Activated naive CD4-positive, alpha-beta T cell treated with anti-CD3 and anti-CD28 coated beads, Interleukin-2, amount 50 U/mL, for 16 hours (primary cell): ENCODE measurements at regions not wholly inside any gene's neighbourhood (a gene's known extent, or its start where the extent isn't known, plus 50 kb on each side); places are given as distances from the start of the nearest gene placed in this dataset.
"Not testable (repeated sequence)": the region's sequence is repeated elsewhere in the genome, so short reads cannot be mapped to it uniquely, and the experiment has no call there.

ENCODE experiments used
- DNase-seq: peaks from one replicate; pipeline ENCODE4 v3.0.0-alpha.2; 2020

GRCh38 chr2:7094231-7094741, 177.1 kb downstream of the RNF144A start:
- DNase-seq, result no peak

DNA sequence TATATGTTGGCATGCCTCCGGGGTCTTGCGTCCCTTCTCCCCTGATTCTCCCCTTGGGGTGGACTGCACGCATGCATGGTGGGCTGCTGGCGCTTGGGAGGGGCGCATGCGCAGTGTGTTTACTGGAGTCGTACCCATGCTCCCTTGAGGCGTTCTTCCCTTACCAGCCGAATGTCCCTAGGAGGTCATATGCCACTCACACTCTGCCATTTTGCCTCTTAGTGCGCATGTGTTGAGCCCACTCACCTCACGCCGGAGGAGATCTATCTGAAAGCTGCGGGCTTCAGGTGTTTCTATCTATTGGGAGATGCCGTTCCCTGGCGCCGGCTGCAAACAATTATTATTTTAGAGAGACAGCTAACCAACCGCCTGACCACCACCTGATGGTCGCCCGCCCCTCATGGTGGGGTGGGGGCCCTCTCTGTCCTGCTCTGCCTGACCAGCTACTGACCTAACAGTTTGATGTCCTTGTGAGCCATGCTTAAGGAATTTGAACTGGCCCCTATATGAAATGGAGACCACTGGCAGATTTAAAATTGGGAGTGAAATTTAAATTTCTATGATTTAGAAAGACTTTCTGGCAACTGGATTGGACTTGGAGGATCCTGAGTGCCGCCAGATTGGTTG, 179.6 kb downstream of the RNF144A start:
- DNase-seq, result no peak

- DNase-seq, result peak; percentile 72
Observed at GRCh38 chr2:7097353-7097895, 180.2 kb downstream of the RNF144A start.

DNA sequence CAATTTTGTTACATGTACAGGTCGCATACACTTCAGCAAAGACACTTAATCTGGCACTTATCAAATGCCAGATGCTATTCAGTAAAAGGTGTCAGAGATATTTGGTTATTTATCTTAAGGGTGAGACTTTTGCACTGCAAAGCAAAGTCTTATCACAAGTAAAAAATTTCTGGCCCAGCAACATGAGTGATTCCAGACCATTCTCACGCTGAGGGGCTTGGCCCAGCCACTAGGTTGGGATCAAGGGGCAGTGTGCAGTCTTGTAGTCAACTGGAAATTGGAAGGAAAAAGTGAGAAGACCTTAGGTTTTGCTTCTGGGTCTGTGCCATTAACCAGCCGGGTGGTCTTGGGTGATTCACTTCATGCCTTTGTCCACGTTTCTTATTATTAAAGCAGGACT, 181.6 kb downstream of the RNF144A start:
- no peak for DNase-seq

DNA sequence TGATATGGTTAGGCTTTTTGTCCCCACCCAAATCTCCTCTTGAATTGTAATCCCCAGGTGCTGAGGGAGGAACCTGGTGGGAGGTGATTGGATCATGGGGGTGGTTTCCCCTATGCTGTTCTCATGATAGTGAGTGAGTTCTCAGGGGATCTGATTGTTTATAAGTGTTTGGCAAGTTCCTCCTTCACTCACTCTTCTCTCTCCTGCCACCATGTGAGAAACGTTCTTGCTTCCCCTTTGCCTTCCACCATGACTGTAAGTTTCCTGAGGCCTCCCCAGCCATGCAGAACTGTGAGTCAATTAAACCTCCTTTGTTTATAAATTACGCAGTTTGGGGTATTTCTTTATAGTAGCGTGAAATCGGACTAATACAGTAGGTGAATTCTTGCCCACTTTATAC, 182.5 kb downstream of the RNF144A start:
- not testable (repeated sequence) for DNase-seq

DNA sequence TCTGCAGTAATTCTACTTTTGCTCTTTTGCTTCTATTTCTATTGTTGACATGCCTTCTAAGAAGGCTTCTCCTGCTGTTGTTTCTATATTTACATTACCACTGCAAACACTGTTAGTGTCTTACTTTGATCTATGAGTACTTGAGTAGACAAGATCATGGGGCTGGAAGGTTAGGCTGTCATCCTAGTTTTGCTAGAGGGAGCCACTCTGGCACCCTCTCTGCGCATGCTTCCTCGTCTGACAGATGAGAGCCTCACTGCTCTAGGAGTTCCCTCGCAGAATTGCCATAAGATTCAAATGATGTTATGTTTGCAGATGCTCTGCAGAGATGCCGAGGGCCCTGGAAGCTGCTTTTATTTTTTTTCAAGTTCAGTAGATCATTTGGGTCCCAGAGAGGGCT, 185.6 kb downstream of the RNF144A start:
- no peak for DNase-seq

- DNase-seq, result no peak
Observed at GRCh38 chr2:7108792-7109532, 191.8 kb downstream of the RNF144A start.

GRCh38 chr2:7109533-7109885, 192.3 kb downstream of the RNF144A start:
- no peak for DNase-seq

- no peak for DNase-seq
Observed at GRCh38 chr2:7111626-7112025, 194.4 kb downstream of the RNF144A start.

- no peak for DNase-seq
Observed at GRCh38 chr2:7115364-7115763, 198.2 kb downstream of the RNF144A start.

- no peak for DNase-seq
Observed at GRCh38 chr2:7115906-7116305, 198.7 kb downstream of the RNF144A start.

GRCh38 chr2:7116511-7116910, 199.3 kb downstream of the RNF144A start:
- no peak for DNase-seq

- no peak for DNase-seq
Observed at GRCh38 chr2:7117076-7117475, 199.9 kb downstream of the RNF144A start.

DNA sequence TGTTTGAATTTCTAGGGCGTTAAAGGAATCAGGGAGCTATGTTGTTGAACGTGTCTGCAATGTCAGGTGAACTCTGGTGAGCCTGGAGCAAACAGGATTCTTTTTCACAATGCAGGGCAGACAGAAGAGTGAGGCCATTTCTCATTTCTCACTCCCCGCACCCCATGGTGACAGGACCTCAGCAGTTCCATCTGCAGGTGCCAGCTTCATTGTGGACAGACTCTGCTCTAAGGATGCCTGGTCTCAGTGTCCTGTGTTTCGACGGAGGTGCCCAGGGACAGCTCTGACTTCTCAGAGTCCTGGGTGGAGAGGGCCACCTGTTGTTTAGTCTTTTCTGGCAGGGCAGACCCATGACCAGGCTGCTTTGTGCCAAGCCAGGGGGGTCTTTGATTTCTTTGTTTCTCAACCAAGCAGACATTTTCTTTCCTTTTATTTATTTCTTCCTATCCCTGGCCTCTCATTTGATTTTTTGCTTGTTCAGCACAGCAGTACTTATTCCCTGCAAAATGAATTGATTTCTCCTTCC, 201.5 kb downstream of the RNF144A start:
- DNase-seq, result no peak

DNA sequence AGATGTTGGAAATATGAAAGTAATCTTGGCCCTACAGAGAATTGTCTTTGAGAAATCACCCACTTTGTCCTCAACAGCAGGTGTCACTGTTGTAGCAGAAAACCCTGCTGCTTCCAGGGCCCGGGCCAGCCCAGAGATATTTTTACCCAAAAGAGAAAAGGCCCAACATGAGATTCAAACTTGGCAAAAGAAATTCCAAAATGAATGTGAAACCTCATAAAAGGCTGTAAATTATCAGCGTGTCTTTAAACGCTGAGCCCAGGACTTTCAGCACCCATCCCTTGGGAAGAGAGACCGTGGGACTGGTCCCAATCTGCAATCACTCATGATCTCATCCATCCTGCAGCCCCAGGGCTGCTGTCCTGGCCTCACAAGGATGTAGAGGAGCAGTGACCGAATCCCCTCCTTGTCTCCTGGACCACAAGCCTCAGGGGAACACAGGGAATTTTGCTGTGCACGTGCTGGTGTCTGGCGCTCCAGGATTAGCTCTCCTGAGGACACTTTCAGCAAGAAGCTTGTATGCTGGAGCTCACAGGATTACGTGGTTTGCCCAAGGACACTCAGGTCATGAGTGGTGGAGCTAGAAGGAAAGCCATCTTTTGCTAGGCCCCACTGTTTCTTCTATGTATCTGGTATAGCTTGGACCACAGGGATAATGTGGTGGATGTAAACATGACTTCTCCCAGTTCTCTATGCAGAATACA, 202.1 kb downstream of the RNF144A start:
- DNase-seq, result no peak

GRCh38 chr2:7121851-7122250, 204.6 kb downstream of the RNF144A start:
- no peak for DNase-seq

GRCh38 chr2:7127156-7127555, 209.9 kb downstream of the RNF144A start:
- DNase-seq, result no peak

GRCh38 chr2:7127687-7128086, 210.5 kb downstream of the RNF144A start:
- no peak for DNase-seq

GRCh38 chr2:7131261-7131660, 214.0 kb downstream of the RNF144A start:
- DNase-seq, result no peak

DNA sequence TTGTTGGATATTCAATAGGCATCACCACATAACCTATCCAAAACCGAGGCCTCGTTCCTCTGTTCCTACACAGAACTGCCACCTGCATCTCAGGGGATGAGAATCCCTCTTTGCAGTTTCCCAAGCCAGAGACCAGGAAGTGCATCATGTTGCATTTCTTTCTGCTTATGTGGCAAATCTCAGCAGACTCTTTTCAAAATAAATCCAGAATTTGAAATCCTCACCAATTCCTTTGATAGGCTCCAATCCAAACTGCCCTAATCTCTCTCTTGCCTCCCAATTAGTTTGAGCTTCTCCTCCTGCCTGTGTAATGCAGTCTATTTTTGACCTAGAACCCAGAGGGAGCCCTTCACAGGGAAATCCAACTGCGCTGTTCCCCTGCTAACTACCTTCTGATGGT, 215.5 kb downstream of the RNF144A start:
- DNase-seq, result no peak

DNA sequence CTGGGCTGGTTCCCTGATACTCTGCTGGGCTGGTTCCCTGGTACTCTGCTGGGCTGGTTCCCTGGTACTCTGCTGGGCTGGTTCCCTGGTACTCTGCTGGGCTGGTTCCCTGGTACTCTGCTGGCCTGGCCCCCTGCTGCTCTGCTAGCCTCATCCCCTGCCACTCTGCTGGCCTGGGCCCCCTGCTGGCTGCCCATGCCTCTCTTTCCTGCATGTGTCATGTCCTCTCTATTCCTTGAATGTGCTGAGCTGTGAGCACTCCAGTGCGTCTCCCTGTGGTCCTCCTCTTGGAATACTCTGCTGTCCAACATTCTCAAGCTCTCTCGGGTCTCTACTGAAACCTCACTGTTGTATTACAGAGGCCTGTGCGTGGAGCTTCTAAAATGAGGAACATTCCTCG, 216.3 kb downstream of the RNF144A start:
- DNase-seq, result no peak

GRCh38 chr2:7140306-7140705, 223.1 kb downstream of the RNF144A start:
- no peak for DNase-seq

GRCh38 chr2:7145707-7146106, 228.5 kb downstream of the RNF144A start:
- DNase-seq, result no peak

- DNase-seq, result no peak
Observed at GRCh38 chr2:7146151-7146550, 228.9 kb downstream of the RNF144A start.
